NCI-H510A treated with DMSO at 0.1 percent for 48 hours (cell line): ENCODE measurements at regions not wholly inside any gene's neighbourhood (a gene's known extent, or its start where the extent isn't known, plus 50 kb on each side); places are given as distances from the start of the nearest gene placed in this dataset.
A peak's percentile ranks its signal among the peaks of the same experiment; 100 is the strongest.
"Not testable (repeated sequence)": the region's sequence is repeated elsewhere in the genome, so short reads cannot be mapped to it uniquely, and the experiment has no call there.

Experiments used
- DNase-seq: peaks from one replicate; lab custom pipeline; 2025; lab: John Stamatoyannopoulos, UW

DNA sequence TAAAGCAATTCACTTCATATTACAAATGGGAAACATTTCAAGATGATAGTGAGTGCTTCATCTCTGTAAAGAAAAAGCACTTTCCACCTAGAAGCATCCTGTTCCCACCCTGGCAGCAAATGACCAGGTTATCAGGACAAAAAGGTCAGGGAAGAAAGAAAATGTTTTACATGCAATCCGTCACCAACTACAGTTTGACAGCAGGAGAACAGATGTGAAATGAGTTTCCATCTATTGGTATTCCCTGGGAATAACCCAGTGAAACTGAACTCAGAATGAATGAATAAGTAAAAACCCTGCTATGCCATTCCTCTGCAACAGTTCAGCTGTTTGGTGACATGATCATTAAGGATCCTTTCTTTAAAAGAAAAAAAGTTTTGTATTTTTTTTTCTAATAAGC lies 67.6 kb downstream of the HTR1A start:
- DNase-seq, result no peak

DNA sequence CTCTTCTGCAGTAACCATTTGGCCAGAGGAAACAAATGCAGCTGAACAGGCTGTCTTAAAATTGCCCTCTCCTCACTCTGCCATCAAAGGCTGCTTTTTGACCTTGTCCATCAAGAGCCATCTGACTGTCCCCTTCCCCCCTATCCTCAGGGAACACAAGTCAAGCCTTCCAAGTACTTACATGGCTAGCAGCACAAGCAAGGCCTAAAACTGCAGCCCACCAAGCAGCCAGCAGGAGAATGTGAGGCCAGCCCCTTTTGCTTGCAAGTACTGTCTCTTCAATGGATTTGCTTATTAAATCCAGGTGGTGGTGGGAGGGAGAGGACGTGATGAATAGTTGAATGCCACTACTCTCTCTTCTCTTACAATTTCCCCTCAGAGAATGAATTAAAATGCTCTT lies 83.5 kb downstream of the HTR1A start:
- DNase-seq, result no peak

DNA sequence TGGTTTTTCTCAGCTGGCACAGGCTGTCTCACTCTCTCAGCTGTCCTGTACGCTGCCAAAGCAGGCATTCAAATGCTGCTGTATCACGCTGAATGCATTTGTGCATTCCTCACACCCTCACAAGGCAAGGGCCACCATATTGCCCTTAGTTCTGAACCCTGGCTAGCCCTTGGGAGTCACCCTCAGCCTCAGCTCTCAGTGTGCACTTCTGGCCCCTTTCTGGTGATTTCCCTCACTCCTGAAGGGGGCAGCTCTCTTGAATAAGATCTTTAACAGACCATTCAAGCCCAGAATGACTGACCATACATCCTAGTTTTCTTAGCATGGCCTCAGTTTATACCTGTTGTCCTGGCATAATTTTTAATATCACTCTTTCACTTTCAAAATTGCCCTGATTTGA lies 84.3 kb downstream of the HTR1A start:
- no peak for DNase-seq

DNA sequence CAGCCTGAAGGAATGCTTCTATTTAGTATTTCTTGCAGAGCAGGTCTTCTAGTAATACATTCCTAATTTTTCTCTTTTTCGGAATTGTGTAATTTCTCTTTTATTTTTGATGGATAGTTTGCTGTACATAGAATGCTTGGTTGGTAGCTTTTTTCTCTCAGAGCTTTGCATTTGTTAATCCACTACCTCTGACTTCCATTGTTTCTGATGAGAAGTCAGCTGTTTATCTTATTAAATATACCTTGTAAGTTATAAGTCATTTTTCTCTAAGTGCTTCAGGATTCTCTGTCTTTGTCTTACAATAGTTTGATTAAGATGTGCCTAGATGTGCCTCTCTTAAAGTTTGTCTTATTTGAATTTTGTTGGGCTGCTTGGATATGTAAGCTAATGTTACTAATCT lies 101.9 kb downstream of the HTR1A start:
- DNase-seq, result no peak

DNA sequence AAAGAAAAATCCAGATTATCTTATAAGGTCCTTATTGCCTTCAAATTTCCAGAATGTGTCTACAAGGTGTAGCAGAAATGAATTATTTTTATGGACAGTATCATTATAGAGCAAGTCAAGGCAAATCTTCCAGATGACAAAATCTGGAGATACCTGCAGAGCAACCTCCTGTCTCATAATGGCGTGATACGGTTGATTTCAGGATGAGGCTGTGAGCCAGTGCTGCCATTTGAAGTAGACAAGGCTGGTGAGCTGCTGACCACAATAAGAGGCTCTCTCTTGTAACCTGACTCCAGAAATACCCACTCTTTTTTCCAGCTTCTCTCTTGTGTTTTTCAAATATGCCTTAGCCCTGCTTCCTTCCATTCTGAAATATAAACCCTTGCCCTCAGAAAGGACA lies 108.2 kb downstream of the HTR1A start:
- peak; percentile 72 for DNase-seq

DNA sequence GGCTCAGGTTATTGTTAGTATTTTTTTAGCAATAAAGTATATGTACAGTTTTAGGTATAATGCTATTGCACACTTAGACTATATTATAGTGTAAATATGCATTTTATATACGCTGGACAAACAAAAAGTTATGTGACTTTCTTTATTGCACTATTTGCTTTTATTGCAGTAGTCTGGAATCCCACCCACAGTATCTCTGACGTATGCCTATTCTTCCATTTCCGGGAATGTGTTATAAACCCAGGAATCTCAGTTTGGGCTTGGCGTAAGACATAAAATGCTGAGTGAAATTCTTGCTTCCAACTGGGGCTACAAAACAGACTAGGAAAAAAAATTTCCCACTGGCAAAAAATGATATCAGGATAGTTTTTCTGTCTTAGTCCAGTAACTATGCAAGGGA lies 119.1 kb downstream of the HTR1A start:
- DNase-seq, result no peak

DNA sequence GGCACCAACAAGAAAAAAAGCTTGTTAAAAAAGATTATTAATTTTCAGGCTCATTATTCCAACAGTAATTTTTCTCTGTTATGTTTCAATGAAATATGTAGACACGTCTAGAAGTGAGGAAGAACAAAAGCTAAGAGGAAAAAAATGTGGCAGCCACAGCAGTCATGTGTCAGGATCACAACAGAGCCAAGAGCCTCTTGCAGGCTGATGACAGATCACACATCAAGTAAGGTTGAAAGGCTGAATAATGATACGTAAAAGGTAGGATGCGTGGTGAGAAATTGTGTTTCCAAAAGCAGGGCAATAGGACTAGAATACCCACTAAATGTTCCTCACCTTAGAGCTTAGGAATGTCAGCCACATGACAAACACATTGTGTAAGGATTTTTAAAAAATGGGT lies 124.8 kb downstream of the HTR1A start:
- DNase-seq, result no peak

DNA sequence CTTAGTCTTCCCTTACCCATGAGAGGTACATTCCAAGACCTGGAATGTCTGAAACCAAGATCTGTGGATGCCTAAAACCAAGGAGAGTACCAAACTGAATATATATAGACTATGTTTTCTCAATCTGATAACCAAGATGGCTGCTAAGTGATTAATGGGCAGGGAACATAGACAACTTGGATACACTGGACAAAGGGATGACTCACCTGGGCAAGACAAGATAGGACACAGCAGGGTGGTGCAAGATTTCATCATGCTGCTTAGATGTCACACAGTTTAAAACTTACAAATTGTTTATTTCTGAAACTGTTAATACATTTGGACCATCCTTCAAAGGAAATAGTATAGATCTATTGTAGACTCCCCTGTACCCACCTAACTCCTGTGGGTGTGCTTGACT lies 130.9 kb downstream of the HTR1A start:
- no peak for DNase-seq

DNA sequence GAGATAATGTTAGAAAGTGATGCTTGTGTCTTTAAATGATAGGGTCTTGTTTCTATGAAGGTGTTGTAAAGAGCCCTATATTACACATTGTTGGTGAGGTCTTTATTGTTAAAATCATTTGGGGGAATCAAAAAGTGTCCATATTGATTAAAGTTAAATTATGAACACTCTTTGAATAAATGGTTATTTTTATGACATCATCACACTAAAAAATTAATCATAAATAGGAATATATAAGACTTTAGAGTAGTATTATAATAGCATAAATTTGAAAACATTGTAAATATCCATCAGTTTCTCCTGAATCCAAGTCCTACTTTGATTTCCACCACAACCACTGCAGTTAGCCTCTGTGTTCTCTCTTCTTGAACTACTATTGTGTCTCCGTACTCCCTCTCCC lies 136.3 kb downstream of the HTR1A start:
- DNase-seq, result no peak

DNA sequence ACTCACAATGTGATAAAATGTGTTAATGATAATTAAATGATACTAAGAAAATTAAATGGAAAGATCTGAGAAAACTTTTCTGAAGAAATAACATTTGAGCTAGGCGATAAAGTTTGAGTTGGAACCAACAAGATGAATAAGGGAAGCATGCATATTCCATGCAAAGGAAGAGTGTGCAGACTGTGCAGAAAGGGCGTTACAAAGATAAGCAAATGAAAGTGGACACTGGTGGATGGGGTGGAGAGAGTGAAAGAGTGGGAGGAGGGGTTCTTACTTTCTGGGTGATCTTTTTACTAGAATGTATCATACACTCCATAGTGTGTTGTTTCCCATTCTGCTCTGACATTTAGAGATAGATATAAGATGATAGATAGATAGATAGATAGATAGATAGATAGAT lies 138.7 kb downstream of the HTR1A start:
- DNase-seq, result no peak

DNA sequence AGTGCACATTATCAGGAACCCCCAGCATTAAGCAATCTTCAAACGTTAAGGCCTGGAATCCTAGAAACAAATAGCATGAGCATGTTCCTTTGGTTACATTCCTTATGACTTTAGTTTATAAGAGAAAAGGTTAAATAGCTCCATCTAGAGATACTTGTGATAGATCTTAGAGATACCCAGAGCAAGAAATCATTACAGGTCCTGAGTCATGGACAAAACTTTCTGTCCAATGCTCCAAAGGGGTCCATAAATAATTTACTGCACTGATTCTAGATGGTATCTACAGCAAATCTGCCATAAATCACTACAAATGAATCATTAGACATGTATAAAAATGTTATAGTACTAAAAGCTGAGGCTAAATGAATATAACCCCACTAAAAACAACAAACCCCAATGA lies 139.6 kb downstream of the HTR1A start:
- DNase-seq, result no peak

DNA sequence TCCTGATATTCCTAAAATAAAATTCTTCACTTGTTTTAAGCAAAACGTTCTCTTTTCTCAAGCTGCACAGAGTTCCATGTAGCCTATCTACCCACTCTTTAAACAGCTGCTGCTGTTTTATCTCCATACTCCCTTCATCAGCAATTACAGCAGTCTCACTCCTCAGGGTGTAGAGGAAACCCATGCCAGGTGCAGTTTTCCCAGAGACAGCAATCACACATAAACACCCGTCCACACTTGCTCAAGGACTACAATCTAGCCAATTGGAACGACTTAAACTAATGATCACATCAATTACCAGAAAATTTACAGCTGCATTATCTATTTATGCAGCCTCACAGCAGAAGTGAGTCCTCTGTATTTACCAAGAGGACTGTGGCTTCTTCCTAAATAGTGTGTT lies 141.7 kb downstream of the HTR1A start:
- peak; percentile 46 for DNase-seq

DNA sequence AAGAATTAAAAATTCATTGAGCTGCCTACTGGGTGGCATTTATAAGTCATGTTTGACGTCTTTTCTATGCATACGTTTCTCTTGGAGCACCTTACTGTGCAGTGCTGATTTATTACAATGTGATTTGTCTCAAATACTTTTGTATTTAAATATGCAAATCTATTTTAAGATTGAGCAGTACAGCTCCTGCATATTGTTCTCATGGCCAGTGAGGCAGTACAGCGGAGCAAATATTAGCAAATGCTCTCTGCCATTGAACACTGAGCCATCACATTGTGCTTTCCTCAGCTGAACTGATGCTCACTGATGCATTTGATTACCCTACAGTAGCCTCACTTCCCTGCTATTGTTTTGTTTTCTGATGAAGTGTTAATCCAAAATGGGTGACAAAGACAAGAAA lies 149.6 kb downstream of the HTR1A start:
- no peak for DNase-seq

DNA sequence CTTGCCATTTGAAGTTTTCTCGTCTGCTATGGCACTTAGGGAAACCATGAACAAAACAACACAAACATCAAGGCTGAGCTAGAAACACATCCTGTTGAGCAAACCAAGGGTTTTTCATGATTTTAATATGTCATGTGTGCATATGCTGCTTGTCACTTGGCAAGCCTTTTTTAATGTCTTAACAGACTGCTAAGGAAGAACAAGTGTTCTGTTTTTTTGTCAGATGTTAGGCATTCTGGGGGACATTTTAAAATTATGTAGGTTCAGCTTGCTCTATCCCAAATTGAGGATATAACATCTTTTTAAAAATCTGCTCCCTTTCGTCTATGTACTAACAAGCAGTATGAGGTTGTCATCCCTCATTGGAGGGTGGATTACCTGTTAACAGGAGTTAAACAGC lies 150.3 kb downstream of the HTR1A start:
- no peak for DNase-seq

DNA sequence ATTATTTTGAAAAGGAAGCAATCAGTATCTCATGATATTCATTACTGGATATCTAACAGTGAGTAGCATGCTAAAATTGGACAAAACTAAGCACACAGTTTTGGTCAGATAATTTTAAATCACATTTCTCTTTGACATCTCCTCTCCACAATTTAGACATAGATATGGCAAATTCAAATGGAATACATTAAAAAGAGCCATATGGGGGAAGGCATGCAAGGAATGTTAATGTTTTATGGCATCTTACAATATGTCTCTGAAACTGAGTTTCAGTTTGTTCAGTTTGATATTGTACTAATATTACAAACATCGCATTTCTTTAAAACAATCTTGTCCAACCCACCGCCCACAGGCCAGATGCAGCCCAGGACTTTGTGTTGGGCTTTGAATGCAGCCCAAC lies 151.0 kb downstream of the HTR1A start:
- no peak for DNase-seq

DNA sequence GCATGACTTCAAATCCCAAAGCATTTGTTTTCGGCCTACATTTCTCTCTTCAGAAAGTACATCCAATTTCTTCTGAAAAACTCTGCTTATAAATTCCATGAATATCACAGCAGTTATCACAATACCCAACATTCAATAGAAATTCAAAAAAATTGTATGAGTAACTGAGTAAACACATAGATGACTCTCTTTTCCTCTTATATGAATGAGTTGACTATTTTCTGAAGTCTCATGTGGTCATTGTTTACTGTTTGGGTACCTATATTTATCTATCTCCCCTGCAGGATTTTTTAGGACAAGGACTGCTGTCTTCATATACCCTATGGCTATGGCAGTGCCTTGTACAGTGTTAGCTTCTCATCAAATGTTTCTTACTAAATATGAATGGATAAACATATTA lies 157.1 kb downstream of the HTR1A start:
- no peak for DNase-seq

DNA sequence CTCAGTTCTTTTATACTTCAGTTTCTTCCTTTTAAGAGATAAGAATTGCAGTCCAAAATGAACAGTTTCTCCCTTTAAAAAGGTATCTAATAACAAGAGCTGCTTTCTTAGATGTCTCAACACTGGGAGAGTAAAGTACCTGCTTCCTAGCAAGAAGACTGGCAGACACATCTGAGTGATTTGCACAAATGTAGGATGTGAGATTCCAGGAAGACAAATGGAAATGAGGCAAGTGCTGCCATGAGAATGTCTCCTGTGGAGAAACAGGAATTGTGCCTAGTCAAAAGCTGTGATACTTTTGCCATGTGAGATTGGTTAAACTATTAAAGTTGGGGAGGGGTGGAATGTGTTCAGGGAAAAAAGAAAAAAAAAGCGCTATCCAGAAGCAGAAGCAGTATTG lies 159.1 kb downstream of the HTR1A start:
- DNase-seq, result no peak

DNA sequence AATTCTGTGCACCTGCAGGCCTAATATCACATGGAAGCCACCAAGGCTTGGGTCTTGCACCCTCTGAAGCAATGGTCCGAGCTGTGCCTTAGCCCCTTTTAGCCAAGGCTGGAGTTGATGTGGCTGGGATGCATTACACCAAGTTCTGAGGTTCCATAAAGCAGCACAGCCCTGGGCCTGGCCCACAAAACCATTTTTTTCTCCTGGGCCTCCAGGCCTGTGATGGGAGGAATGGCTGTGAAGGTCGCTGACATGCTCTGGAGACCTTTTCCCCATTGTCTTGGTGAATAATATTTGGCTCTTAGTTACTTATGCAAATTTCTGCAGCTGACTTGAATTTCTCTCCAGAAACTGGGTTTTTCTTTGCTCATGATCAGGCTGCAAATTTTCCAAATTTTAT lies 167.3 kb downstream of the HTR1A start:
- no peak for DNase-seq

DNA sequence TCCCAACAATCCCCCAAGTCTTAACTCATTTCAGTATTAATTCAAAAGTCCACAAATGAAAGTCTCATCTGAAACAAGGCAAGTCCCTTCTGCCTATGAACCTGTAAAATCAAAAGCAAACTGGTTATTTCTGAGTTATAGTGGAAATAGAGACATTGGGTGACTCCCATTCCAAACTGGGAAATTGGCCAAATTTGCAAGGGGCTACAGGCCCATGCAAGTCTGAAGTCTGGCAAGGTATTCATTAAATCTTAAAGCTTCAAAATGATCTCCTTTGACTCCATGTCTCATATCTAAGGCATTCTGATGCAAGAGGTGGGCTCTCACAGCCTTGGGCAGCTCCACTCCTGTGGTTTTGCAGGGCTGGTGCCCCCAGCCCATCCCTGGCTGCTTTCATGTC lies 167.9 kb downstream of the HTR1A start:
- no peak for DNase-seq

DNA sequence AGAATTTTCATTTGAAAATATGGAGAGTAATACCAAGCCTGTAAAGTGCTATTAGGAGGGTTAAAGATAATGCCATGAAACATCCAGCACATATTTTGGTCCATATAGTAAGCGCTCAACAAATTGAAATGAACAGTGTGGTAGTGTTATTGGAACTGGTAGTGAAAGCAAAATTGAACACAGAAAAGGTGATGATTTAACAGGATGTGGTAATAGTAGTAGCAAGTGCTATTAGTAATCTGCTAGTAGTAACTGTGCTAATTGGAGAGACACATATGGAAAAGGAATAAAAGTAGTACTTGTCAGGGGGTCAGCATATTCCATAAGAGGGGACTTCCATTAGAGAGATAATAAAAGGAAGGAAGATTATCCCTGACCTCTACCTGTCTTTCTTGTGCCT lies 187.3 kb downstream of the HTR1A start:
- no peak for DNase-seq

DNA sequence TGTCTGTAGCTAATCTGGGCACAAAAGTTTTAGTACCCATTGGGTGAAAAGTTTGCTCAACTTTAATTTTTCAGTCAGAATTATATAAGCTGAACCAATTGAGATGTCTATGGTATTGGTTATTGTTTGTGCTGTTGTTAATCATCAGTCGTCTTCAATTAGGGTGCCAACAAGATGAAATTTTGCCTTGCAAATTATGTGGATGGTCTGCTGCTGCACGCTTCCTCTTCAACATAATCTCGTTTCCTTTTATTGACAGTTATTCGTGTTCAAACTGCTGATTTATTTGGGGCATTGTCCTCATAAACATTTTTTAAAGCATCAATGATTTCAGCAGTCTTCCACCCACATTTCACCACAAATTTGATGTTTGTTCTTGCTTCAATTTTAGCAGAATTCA lies 194.0 kb downstream of the HTR1A start:
- DNase-seq, result no peak

DNA sequence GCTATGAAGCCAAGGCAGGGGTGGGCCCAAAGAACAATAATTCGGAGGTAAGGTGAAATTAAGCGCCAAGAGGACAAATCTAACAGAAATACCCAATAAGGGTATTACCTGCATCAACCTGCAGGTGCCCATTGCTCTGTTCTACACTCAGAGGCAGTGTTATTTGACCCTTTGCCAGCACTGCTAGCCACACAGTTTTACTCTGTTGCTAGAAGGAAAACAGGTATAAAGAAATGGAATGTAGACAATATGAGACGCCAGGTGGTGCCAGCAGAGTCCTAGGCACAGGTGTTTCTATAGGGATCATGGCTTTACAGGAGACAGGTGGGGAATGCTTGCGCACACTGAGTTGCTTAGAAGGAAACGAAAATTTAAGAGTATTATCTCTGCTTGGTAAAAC lies 201.3 kb downstream of the HTR1A start:
- DNase-seq, result no peak

DNA sequence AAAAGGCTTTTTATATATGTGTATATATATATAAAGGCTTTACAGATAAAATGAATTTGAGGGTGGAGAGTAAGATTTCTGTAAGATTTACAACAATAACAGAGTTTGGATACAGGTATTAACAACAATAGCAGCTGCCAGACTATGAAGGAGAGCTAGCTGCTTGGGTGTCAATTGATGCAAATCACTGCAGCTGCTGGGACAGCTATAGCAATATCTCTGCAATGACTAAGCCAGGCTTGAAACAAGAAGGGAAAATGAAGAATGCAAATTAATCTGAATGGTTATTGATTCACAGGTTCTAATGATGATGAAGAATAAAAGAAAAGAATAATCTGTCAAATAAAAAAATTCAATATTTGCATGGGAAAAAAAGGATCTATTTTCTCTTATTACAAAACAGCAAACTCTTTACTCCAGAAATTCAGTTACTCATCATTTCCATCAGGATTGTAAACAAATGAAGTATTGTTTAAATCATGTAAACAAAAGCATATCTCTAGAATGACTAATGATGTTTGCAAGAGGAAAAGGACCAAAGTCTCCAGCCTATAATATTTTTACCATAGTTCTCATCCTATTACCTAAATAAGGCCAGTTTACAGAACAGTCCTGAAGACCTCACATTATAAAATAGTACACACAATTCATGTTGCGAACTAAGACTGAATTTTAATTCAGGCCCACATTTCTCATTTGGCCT lies 219.0 kb downstream of the HTR1A start:
- DNase-seq, result no peak

DNA sequence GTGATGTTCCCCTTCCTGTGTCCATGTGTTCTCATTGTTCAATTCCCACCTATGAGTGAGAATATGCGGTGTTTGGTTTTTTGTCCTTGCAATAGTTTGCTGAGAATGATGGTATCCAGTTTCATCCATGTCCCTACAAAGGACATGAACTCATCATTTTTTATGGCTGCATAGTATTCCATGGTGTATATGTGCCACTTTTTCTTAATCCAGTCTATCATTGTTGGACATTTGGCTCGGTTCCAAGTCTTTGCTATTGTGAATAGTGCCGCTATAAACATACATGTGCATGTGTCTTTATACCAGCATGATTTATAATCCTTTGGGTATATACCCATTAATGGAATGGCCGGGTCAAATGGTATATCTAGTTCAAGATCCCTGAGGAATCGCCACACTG lies 229.4 kb downstream of the HTR1A start:
- not testable (repeated sequence) for DNase-seq

DNA sequence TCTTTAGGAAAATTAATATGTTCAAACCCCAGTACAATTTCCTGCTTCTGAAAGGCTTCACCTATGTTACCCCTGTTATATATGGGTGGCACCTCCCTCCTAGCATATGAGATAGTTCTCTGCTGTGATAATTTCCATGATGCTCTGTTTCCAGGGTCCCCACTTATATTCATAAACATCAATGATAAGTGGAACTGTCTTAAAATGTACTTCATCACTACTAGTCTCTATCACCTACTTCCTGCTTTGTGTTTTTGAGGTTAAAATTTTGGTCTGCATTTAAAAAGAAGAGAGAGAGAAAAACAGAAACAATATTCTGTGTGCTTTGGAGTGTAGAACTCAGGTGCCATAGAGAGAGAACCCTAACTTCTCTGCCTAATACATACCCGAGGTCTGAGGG lies 234.7 kb downstream of the HTR1A start:
- no peak for DNase-seq
